Effector memory CD4-positive, alpha-beta T cell (primary cell): ENCODE measurements at regions not wholly inside any gene's neighbourhood (a gene's known extent, or its start where the extent isn't known, plus 50 kb on each side); places are given as distances from the start of the nearest gene placed in this dataset.

ENCODE experiments used
- DNase-seq, 3 donors: peaks; one replicate each; pipeline ENCODE4 v3.0.0-alpha.2; 2020
- H3K27ac ChIP-seq: 2 replicates; pipeline ENCODE4 v1.7.0; 2013; ENCODE audit warnings: mild to moderate bottlenecking, low read length, moderate library complexity; ENCODE audit not compliant: insufficient read depth, poor library complexity, severe bottlenecking
- H3K27me3 ChIP-seq: replicated peaks from 2 replicates; pipeline ENCODE4 v1.7.0; 2013; ENCODE audit warnings: mild to moderate bottlenecking, low read length; ENCODE audit not compliant: insufficient read depth, control insufficient read depth, poor library complexity, severe bottlenecking
- H3K36me3 ChIP-seq: 2 replicates; pipeline ENCODE4 v1.7.0; 2013; ENCODE audit warnings: mild to moderate bottlenecking, low read length, moderate library complexity; ENCODE audit not compliant: control insufficient read depth, insufficient read depth
- H3K4me1 ChIP-seq: 2 replicates; pipeline ENCODE4 v1.7.0; 2013; ENCODE audit warnings: low read length, mild to moderate bottlenecking; ENCODE audit not compliant: control insufficient read depth, insufficient read depth, poor library complexity, severe bottlenecking
- H3K4me3 ChIP-seq: 2 replicates; pipeline ENCODE4 v1.7.0; 2013; ENCODE audit warnings: low read length, low read depth, mild to moderate bottlenecking; ENCODE audit not compliant: insufficient read depth, poor library complexity, severe bottlenecking
- H3K9me3 ChIP-seq: 2 replicates; pipeline ENCODE4 v1.7.0; 2013; ENCODE audit warnings: mild to moderate bottlenecking, low read length, moderate library complexity; ENCODE audit not compliant: control insufficient read depth

DNA sequence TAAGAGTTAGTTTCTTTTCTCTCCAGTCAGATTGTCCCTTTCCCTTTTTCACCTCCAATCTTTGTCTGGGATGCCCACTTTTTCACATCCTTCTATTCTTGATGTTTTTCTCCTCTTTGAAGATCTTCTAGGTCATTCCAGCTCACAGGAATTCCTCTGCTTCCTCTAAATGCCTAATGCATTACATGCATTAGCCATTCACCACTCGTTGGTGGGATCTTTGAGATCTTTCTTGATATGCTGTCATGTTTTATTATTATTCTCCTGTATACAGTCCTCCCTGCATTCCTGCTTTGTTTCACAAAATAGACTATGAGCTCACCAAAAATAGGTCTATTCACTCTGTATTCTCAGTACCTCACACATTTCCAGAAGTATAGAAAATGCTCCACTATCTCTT is 129.0 kb downstream of the LYPLAL1 start:
- Histone ChIP-seq H3K36me3 (no peaks in the 10 kb centered on the region), H3K27me3 (no peaks in the 10 kb centered on the region), H3K4me1 (no peaks in the 10 kb centered on the region), H3K4me3 (no peak overlapping the region), H3K9me3 (no peaks in the 10 kb centered on the region), H3K27ac (no peak overlapping the region)
- DNase-seq: no peak

DNA sequence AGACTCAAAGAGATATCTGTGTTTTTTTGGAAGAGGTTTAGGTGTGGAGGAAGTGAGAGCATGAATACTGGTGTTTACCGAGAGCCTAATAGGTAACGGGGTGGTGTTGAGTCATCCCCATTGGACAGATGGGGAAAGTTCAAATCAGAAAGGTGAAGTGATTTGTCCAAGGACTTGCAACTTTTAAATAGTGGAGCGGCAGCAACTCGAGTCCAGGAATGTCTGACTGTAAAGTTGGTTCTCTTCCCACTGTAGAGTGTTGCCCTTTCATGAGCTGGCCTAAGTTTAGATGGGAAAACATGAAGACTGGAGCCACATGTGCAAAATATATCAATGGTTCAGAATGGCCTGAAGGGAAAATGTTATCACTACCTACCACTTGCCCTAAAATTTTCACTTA is 125.7 kb downstream of the LYPLAL1 start:
- H3K27me3 ChIP-seq: no peaks in the 10 kb centered on the region
- H3K9me3 ChIP-seq: no peaks in the 10 kb centered on the region
- H3K36me3 ChIP-seq: no peaks in the 10 kb centered on the region
- no peaks in the 10 kb centered on the region for H3K4me1 ChIP-seq
- H3K4me3 ChIP-seq: no peak overlapping the region
- DNase-seq: no peak
- no peak overlapping the region for H3K27ac ChIP-seq

- no peak for DNase-seq
- Histone ChIP-seq H3K9me3 (no peaks in the 10 kb centered on the region), H3K4me3 (no peak overlapping the region), H3K27ac (no peak overlapping the region), H3K27me3 (no peaks in the 10 kb centered on the region), H3K4me1 (no peaks in the 10 kb centered on the region), H3K36me3 (no peaks in the 10 kb centered on the region)
These were observed 125.0 kb downstream of the LYPLAL1 start for GRCh38 chr1:219298571-219299148.

GRCh38 chr1:219296430-219297355 is 123.0 kb downstream of the LYPLAL1 start:
- no peaks in the 10 kb centered on the region for H3K27me3 ChIP-seq
- no peaks in the 10 kb centered on the region for H3K9me3 ChIP-seq
- H3K36me3 ChIP-seq: no peaks in the 10 kb centered on the region
- H3K4me3 ChIP-seq: no peak overlapping the region
- no peak for DNase-seq
- no peaks in the 10 kb centered on the region for H3K4me1 ChIP-seq
- H3K27ac ChIP-seq: no peak overlapping the region

DNA sequence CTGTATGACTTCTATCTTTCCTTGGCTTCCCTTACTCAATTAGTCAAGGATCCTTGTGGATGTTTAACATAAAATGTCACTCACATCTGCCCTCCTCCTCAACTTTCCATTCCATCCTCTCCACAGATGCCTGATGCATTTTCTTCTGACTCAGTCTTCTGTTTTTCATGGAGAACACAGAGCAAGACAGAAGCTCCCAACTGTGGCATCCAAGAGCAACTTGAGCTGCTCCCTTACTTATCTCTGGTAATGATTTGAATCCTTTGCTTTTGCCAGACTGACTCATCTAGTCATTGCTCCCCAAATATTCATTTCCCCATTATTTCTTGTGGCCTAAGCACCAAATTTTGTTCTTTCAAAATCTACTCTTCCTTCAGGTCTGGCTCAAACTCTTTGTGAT is 120.6 kb downstream of the LYPLAL1 start:
- no peaks in the 10 kb centered on the region for H3K9me3 ChIP-seq
- H3K27ac ChIP-seq: no peak overlapping the region
- H3K27me3 ChIP-seq: no peaks in the 10 kb centered on the region
- H3K4me1 ChIP-seq: no peaks in the 10 kb centered on the region
- H3K36me3 ChIP-seq: no peaks in the 10 kb centered on the region
- no peak for DNase-seq
- H3K4me3 ChIP-seq: no peak overlapping the region

DNA sequence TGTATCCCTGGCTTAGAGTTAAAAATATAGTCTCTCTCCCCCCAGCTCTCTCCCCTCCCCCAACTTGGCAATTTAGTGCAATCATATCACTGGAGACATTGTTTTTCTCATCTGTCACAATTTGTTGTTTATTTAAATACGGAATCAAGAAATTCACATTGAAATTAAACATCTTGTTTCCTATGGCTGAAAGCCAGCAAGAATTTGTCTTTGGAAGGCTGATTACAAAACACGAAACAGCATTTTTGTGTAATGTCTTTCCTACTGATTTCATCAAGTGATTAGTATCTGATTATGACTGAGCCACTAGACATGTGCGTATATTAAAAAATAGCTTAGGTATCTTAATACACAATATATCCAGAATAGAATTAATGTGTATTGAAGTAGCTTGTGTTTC is 119.7 kb downstream of the LYPLAL1 start:
- H3K36me3 ChIP-seq: no peaks in the 10 kb centered on the region
- no peaks in the 10 kb centered on the region for H3K4me1 ChIP-seq
- H3K4me3 ChIP-seq: no peak overlapping the region
- no peak overlapping the region for H3K27ac ChIP-seq
- no peak for DNase-seq
- H3K9me3 ChIP-seq: no peaks in the 10 kb centered on the region
- H3K27me3 ChIP-seq: no peaks in the 10 kb centered on the region

DNA sequence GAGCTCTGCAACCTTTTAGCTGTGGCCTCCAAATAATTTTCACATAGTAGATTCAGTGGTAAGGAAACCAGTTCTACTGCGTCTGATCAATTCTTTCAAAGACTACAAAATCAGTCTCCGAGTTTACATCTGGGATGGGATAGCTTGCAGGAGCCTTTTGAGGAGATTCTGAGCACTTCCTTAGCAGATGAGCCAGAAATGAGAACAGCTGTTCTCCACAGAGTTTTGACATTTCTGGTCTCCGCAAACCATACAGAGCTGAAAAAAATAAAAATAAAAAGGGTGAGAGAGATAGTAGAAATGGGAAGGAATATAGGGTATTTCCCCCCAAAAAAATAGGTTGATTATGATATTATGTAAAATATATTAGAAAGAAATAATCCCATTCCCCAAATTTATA is 119.3 kb downstream of the LYPLAL1 start:
- Histone ChIP-seq H3K9me3 (no peaks in the 10 kb centered on the region), H3K36me3 (no peaks in the 10 kb centered on the region), H3K27ac (no peak overlapping the region), H3K4me3 (no peak overlapping the region), H3K27me3 (no peaks in the 10 kb centered on the region), H3K4me1 (no peaks in the 10 kb centered on the region)
- DNase-seq: no peak

DNA sequence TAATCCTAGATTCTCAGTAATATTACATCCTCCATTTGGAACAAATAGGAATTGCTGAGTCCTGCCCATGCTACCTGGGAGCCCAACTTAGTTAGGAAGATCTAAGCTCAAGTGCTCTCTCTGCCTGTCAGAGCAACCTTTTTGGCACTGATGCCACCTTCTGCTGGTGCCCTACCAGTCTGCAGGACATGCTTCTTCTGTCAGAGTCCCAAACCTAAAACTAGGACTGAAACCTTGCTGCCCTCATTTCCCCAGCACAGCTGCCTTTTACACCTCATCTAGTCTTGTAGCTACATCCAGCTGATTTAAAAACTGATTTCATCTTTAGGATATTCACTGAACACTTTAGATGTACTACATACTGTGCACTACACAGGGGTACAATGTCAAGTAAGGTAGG is 118.7 kb downstream of the LYPLAL1 start:
- Histone ChIP-seq H3K27me3 (no peaks in the 10 kb centered on the region), H3K9me3 (no peaks in the 10 kb centered on the region), H3K4me3 (no peak overlapping the region), H3K27ac (no peak overlapping the region), H3K4me1 (no peaks in the 10 kb centered on the region), H3K36me3 (no peaks in the 10 kb centered on the region)
- no peak for DNase-seq

DNA sequence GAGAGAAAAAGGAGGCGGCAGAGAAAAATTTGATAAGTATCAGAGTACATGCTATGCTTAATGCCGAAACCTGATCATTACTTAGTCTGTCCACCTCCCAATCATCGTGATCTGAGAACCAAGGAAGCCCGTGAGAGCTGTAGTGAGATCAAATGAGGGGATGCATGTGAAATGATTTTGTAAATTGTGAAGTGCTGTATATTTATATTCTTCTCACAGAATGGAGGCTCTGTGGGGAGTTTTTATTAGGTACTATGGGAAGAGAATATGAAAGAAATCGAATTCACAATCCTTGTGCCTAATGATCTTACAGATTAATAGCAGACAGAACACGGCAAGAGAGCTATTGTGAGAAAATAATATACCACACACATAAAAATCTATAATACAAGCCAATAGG is 115.5 kb downstream of the LYPLAL1 start:
- Histone ChIP-seq H3K4me3 (no peak overlapping the region), H3K9me3 (no peaks in the 10 kb centered on the region), H3K27ac (no peak overlapping the region), H3K36me3 (no peaks in the 10 kb centered on the region), H3K4me1 (no peaks in the 10 kb centered on the region), H3K27me3 (no peaks in the 10 kb centered on the region)
- DNase-seq: no peak

- H3K27me3 ChIP-seq: no peaks in the 10 kb centered on the region
- H3K4me3 ChIP-seq: no peak overlapping the region
- no peak overlapping the region for H3K27ac ChIP-seq
- no peaks in the 10 kb centered on the region for H3K36me3 ChIP-seq
- no peak for DNase-seq
- no peaks in the 10 kb centered on the region for H3K4me1 ChIP-seq
- no peaks in the 10 kb centered on the region for H3K9me3 ChIP-seq
These were observed 109.9 kb downstream of the LYPLAL1 start for GRCh38 chr1:219283541-219283940.
